Astrocyte of the spinal cord (primary cell): ENCODE measurements at regions not wholly inside any gene's neighbourhood (a gene's known extent, or its start where the extent isn't known, plus 50 kb on each side); places are given as distances from the start of the nearest gene placed in this dataset.
"Not testable (repeated sequence)": the region's sequence is repeated elsewhere in the genome, so short reads cannot be mapped to it uniquely, and the experiment has no call there.

Experiments used
- DNase-seq: peaks from one replicate; pipeline ENCODE4 v3.0.0; 2011; ENCODE audit warnings: low read depth, low spot score
- H3K4me3 ChIP-seq: 2 replicates; pipeline ENCODE4 v1.5.1; 2011; ENCODE audit warnings: low read depth, mild to moderate bottlenecking, low read length, moderate library complexity
- in situ Hi-C: cut with HindIII; loops from 2 replicates; pipeline ENCODE4 v1.10.0; 2017; ENCODE audit warnings: low sequenced_read_pairs

- in situ Hi-C loops, H3K4me3 ChIP-seq, DNase-seq: not testable (repeated sequence)
These were observed 3966.2 kb upstream of the OR11H1 start for GRCh38 chr22:11561744-11562143.

- H3K4me3 ChIP-seq, DNase-seq, in situ Hi-C loops: not testable (repeated sequence)
These were observed 3959.0 kb upstream of the OR11H1 start for GRCh38 chr22:11568837-11569563.

- DNase-seq, H3K4me3 ChIP-seq, in situ Hi-C loops: not testable (repeated sequence)
These were observed 3958.4 kb upstream of the OR11H1 start for GRCh38 chr22:11569564-11569940.

- H3K4me3 ChIP-seq, in situ Hi-C loops, DNase-seq: not testable (repeated sequence)
These were observed 3954.8 kb upstream of the OR11H1 start for GRCh38 chr22:11573154-11573553.

GRCh38 chr22:11574231-11574630, 3953.8 kb upstream of the OR11H1 start:
- H3K4me3 ChIP-seq, DNase-seq, in situ Hi-C loops: not testable (repeated sequence)

GRCh38 chr22:11574659-11575058, 3953.3 kb upstream of the OR11H1 start:
- H3K4me3 ChIP-seq, DNase-seq, in situ Hi-C loops: not testable (repeated sequence)

- DNase-seq, in situ Hi-C loops, H3K4me3 ChIP-seq: not testable (repeated sequence)
These were observed 3951.3 kb upstream of the OR11H1 start for GRCh38 chr22:11576740-11577139.

GRCh38 chr22:11578115-11578514, 3949.9 kb upstream of the OR11H1 start:
- H3K4me3 ChIP-seq, in situ Hi-C loops, DNase-seq: not testable (repeated sequence)

- DNase-seq, in situ Hi-C loops, H3K4me3 ChIP-seq: not testable (repeated sequence)
These were observed 3949.4 kb upstream of the OR11H1 start for GRCh38 chr22:11578551-11578950.

GRCh38 chr22:11582048-11582447, 3945.9 kb upstream of the OR11H1 start:
- H3K4me3 ChIP-seq, DNase-seq, in situ Hi-C loops: not testable (repeated sequence)

GRCh38 chr22:11584231-11584630, 3943.8 kb upstream of the OR11H1 start:
- in situ Hi-C loops, H3K4me3 ChIP-seq, DNase-seq: not testable (repeated sequence)

- in situ Hi-C loops, H3K4me3 ChIP-seq, DNase-seq: not testable (repeated sequence)
These were observed 3933.4 kb upstream of the OR11H1 start for GRCh38 chr22:11594552-11594951.

- H3K4me3 ChIP-seq, in situ Hi-C loops, DNase-seq: not testable (repeated sequence)
These were observed 3930.2 kb upstream of the OR11H1 start for GRCh38 chr22:11597666-11598358.
